ENCODE measurements at regions not wholly inside any gene's neighbourhood (a gene's known extent, or its start where the extent isn't known, plus 50 kb on each side); places are given as distances from the start of the nearest gene placed in this dataset.

GRCh38 chr3:159733194-159733860 lies 255.3 kb upstream of the IL12A start:
- TF ChIP-seq CTCF (IDR thresholded peaks at IDR 0.05; ENCODE audit: low read depth, low read length, missing control alignments): no peak
- H3K4me3 ChIP-seq (ENCODE audit: low read depth, low read length): no peak overlapping the region
- DNase-seq (ENCODE audit: low read depth): no peak

GRCh38 chr3:159734681-159735080 lies 254.0 kb upstream of the IL12A start:
- no peak for DNase-seq (ENCODE audit: low read depth)
- no peak for TF ChIP-seq CTCF (IDR thresholded peaks at IDR 0.05; ENCODE audit: low read depth, low read length, missing control alignments)
- H3K4me3 ChIP-seq (ENCODE audit: low read depth, low read length): no peak overlapping the region

GRCh38 chr3:159739166-159739565 lies 249.5 kb upstream of the IL12A start:
- no peak for DNase-seq (ENCODE audit: low read depth)
- TF ChIP-seq CTCF (IDR thresholded peaks at IDR 0.05; ENCODE audit: low read depth, low read length, missing control alignments): no peak
- no peak overlapping the region for H3K4me3 ChIP-seq (ENCODE audit: low read depth, low read length)

- no peak for DNase-seq (ENCODE audit: low read depth)
- no peak for TF ChIP-seq CTCF (IDR thresholded peaks at IDR 0.05; ENCODE audit: low read depth, low read length, missing control alignments)
- no peak overlapping the region for H3K4me3 ChIP-seq (ENCODE audit: low read depth, low read length)
Observed at GRCh38 chr3:159739969-159740368, 248.7 kb upstream of the IL12A start.

- no peak overlapping the region for H3K4me3 ChIP-seq (ENCODE audit: low read depth, low read length)
- no peak for DNase-seq (ENCODE audit: low read depth)
- TF ChIP-seq CTCF (IDR thresholded peaks at IDR 0.05; ENCODE audit: low read depth, low read length, missing control alignments): no peak
Observed at GRCh38 chr3:159741281-159741680, 247.4 kb upstream of the IL12A start.

- no peak for DNase-seq (ENCODE audit: low read depth)
- no peak for TF ChIP-seq CTCF (IDR thresholded peaks at IDR 0.05; ENCODE audit: low read depth, low read length, missing control alignments)
- no peak overlapping the region for H3K4me3 ChIP-seq (ENCODE audit: low read depth, low read length)
Observed at GRCh38 chr3:159748425-159748824, 240.2 kb upstream of the IL12A start.

- DNase-seq (ENCODE audit: low read depth): no peak
- no peak overlapping the region for H3K4me3 ChIP-seq (ENCODE audit: low read depth, low read length)
- TF ChIP-seq CTCF (IDR thresholded peaks at IDR 0.05; ENCODE audit: low read depth, low read length, missing control alignments): no peak
Observed at GRCh38 chr3:159749406-159749805, 239.2 kb upstream of the IL12A start.

Measured in GM12864 (cell line).